GM19035 (cell line): ENCODE measurements at regions not wholly inside any gene's neighbourhood (a gene's known extent, or its start where the extent isn't known, plus 50 kb on each side); places are given as distances from the start of the nearest gene placed in this dataset.
A peak's percentile ranks its signal among the peaks of the same experiment; 100 is the strongest.
"Not testable (repeated sequence)": the region's sequence is repeated elsewhere in the genome, so short reads cannot be mapped to it uniquely, and the experiment has no call there.

Source experiments
- ATAC-seq: cut with Tn5 transposase; IDR thresholded peaks from one replicate; pipeline ENCODE4 v1.9.1; 2021; ENCODE audit not compliant: unreplicated experiment

DNA sequence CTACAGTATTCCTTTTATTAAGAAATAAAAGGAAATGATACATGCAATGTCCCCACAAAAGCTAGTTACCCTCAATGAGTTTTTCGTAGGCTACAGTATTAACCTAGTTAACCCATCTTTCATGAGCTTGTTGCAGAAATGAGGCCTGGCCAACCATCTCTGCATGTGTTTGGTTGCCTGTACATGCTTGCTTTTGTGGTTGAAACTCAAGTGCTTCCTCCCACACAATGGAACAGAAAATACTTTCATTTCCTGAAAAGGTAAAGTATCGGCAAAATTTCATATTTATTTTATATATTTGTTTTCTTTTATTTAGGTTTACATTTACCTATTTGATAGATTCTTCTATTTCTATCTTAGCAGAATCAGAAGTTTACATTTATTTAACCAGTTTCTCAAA is 214.6 kb upstream of the FAM241A start:
- ATAC-seq, result peak; percentile 98

DNA sequence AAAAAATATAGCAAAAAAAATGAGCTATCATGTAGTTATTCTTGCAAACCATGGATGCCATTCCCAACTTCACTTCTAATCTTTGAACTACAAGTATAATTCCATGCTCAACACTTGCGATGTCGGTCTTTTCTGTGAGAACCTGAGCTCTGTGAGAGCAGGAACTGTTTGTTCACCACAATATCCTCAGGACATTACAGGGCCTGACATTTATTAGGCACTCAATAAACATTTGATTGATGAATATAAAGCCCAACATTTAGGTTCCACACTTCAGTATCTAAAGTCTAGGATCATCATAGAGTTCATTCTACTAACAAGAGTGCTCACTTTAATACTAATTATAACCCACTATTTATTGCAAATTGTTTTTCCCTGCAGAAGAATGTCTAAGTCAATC is 211.6 kb upstream of the FAM241A start:
- no peak for ATAC-seq

DNA sequence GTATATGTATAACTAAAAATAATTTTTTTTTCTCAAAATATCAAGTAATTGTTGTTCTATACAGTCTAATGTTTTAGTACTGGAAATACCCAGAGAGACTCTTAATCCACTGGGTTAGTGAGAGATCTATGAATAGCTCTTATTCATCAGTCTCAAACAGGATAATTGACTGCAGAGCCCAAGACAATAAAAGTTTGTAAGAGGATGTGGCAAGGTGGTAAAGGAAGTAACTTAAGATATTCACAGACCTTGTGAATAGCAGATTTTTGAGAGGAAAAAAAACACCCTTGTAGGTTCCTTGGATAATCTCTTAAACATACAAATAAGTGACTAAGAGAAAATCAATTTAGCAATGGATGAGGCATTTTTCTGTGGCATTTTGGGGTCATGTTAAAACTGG is 210.9 kb upstream of the FAM241A start:
- no peak for ATAC-seq

DNA sequence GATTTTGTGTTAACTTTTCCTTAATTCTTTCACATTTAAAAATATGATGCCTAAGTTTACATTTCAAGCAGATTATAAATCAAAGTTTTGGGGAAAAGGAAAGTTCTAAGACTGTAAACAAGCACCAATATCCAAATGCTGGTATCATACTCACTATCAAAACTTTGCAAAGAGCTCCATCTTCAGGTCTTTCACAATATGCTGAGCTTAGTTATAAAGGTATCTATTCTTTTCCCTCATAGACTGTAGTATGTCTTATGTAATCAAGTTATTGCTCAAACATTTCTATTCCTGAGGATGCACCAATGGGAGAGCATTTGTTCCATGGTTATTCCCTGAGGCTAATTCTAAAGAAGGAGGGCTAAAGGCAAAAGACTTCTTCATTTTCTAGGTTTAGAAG is 207.9 kb upstream of the FAM241A start:
- ATAC-seq, result peak; percentile 81

DNA sequence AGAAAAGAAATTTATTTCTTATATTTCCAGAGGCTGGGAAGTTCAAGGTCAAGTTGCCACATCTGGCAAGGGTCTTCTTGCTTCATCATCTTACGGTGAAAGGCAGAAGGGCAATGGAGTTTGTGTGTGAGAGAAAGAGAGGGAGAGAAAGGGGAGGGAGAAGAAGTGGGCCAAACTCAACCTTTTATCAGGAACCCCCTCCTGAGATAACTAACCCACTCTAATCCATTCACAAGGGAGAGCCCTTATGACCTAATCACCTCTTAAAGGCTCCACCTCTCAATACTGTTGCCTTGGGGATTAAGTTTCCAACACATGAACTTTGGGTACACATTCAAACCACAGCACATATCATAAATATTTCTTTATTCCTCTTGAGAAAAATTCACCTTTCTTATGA is 203.3 kb upstream of the FAM241A start:
- ATAC-seq, result no peak

DNA sequence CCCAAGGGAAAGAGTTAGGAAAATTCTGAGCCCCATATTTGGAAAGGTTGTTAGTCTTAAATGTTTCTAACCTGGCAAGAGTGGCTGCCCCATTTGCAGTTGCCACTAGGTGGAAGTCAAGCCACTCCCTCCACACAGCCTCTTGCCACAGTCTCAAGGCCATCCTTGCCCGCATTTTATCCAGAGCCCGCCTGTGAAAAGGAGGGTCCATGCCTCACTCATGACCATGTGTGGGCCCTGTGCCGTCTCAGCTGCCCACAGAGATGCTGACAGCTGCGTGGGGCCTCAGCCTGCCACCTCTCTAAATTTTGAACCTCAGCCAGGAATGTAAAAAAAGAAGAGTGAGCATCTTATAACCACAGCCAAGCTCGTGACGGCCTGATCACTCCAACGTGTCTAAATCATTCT is 201.5 kb upstream of the FAM241A start:
- ATAC-seq, result peak; percentile 84

DNA sequence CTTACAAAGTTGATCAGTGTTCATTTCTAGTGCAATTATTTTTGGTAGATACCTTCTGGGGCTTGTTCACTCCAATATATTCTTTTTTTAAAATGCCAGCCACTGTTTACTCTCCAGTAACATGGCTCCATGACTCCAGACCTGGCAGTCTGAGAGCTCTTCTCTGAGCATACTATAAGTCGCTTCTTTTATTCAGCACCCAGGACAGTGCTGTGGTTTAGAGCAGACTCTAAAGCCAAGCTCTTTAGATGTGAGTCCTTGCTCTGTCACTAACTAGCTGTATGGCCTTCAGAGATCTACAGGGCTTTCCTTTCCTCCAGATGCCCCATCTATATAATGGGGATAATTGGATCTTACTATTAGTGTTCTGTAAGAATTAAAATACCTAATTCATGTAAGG is 200.2 kb upstream of the FAM241A start:
- no peak for ATAC-seq

DNA sequence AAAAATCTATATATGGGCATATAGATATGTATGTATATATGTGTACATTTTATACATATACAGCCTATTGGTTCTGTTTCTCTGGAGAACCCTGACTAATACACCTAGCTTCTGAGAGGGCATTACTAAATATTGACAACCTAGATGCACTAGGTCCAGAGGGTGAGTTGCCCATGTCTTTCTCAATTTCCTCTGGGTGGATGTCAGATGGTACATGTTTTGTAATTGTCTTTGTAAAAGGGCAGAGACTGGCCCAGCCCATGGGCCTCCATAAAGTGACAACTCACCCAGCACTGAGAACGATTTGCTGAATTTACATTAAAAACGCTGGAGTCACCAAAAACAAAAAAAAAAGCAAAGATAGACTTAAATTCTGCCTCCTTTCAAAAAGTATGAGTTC is 198.5 kb upstream of the FAM241A start:
- ATAC-seq, result no peak

DNA sequence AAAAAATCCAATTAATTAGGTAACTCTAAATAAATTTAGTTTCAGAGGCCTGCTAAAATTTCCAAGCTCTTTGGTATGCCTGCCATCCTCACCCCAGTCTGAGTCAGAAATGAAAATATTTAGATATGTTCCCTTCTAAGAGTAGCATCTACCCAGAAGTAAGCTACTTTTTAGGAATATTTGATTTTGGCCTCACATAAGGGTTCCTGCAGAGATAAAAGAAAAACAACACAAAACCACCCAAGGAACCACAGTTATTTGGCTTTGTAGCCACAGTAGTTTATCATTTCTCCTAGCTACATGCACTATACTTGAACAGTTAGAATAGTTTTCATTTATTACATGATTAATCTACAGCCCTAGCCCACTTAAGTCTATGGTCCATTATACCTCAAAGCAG is 192.6 kb upstream of the FAM241A start:
- no peak for ATAC-seq

DNA sequence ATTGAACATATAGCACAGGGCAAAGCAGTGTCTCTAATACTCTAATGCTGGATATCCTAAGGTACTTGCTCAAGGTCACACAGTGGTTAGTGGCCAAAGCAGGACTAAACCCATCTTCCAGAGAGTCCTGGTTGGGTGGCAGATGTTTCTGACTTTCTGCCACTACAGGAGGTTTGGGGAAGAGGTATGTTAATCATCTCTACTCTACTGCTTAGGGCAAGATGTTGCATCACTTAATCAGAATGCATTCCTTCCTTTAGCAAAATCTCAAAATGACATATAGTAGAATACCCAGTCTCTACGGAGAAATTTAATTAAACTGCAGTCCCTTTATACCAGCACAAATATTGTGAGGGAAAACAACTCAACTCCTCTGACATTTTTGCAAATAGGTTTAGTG is 190.7 kb upstream of the FAM241A start:
- no peak for ATAC-seq

DNA sequence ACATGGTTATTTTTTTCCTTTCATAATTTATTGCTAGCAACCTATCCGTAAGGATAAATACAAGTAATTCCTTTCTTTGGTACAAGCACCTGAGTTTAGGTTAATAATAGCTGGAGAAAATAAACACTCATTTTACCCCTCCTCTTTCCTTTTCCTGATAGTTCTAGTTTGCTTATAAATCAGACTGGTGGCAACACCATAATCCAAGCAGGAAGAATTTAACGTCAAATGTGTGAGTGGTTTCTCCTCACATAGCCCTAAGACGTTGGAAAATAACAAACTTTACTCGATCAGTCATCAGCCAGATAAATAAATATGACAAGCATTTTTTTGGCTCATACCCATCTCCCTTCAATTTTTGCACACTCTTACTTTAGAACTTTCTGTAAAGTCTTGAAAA is 190.3 kb upstream of the FAM241A start:
- no peak for ATAC-seq

DNA sequence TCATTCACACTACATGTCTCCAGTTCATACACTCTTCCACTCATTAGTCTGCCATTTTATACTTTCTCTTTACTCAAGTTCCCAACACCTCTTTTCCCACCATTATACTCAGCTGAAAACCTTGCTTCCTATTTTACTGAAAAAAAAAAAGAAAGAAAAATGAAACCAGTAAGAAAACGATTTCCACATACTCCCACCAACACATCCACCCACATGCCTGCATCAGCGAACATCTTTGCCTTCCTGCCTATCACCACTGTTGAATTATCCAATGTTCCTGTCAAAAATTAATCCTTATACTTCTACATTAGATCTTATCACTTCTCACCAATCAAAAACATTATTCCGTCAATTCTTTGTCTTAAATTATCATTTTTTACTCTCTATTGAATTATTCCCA is 188.1 kb upstream of the FAM241A start:
- ATAC-seq, result no peak

DNA sequence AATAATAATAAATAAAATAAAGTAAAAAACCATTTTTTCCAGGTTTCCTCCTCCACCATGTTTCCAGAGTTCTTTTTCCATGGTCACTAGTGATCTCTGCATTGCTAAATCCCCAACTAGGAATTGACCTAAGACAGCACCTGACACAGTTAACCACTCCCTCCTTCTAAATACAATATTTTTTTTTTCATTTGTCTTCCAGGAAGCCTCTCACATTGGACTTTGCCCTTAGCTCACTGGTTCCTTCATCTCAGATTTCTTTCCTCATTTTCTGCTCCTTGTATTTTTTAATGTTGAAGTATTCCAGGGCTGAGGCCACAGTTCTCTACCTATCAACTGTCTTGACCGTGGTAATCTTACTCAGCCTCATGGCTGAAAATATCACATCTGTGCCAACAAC is 187.3 kb upstream of the FAM241A start:
- no peak for ATAC-seq

DNA sequence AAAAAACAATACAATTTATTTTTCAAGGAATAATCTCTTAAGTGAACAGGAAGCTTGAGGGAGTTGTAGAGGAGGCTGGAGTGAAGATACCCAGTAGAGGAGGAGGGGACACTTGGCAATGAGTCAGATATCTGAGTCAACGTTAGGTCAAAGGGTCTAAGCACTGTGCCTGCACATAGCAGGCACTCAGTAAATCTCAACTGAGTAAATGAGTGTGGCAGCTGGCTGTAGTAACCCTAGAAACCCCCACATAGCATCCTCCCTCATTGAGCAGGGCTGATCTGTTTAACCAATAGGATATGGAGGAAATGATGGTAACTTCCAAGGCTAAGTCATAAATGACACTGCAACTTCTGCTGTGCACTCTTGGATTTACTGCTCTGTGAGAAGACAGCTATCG is 186.0 kb upstream of the FAM241A start:
- ATAC-seq, result no peak

DNA sequence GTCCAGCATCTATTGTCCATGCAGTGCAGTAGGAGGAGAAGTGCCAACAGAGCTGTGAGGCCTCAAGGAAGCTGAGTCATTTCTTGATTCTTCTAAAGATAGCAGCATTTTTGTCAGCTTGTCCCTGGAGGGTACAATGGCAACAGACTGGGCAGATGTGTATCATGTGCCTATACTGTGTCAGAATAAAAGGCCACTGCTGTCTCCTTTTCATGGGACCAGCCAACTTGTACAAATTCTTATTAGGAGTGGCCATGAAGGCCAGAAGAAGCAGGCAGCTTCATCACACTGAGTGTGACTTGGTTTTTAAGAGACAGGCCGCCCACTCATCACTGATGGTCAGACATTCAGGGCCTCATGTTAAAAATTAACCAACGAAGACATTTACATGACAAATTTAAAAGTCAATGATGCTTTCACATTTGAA is 185.0 kb upstream of the FAM241A start:
- peak; percentile 91 for ATAC-seq

DNA sequence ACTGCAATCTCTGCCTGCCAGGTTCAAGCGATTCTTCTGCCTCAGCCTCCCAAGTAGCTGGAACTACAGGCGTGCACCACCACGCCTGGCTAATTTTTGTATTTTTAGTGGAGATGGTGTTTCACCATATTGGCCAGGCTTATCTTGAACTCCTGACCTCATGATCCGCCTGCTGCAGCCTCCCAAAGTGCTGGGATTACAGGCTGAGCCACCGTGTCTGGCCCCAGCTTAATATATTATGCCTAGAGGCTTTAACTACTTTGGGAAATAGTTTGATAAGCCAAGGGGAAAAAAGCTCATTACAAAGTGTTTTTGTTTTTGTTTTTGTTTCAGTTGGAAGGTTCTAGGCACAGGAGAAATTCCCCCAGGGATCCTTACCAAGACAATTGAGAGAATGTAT is 184.2 kb upstream of the FAM241A start:
- ATAC-seq, result not testable (repeated sequence)

DNA sequence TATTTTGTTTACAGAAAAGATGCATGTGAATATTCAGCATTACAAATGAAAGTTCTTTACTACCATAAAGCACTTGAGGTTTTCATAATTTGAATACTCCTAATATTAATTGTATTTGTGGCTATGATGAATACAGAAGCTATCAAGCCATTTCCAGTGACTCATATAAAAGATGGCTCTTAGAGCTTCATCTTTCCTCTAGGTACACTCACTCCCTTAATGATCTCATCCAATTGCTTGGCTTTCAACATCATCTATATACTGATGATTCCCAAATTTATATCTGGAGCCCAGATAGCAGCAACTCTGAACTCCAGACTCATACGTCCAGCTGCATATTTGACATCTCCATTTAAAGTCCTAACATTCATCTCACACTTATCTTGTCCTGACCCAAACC is 183.4 kb upstream of the FAM241A start:
- ATAC-seq, result no peak

DNA sequence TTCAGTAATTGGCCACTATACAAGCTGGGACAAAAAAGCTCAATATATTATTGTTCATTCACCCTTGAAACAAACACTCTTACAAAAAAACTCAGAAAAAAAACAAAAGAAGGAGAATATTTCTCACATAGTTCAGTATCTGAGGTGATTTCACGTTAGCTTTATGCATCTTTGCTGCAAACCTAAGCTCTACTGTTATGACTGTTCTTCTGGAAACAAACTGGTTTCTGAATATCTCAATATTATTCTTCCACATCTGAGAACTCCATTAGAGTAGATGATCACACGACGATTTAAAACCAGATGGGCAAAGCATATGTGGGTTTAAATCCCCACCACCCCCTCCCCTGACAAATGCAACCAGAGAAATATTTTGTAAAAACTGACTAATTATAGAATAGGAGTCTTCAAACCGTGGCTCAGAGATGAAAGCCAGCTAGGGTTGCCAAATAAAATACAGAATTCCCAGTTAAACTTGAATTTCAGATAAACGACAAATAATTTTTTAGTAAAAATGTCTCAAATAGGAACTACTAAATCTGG is 182.0 kb upstream of the FAM241A start:
- no peak for ATAC-seq

DNA sequence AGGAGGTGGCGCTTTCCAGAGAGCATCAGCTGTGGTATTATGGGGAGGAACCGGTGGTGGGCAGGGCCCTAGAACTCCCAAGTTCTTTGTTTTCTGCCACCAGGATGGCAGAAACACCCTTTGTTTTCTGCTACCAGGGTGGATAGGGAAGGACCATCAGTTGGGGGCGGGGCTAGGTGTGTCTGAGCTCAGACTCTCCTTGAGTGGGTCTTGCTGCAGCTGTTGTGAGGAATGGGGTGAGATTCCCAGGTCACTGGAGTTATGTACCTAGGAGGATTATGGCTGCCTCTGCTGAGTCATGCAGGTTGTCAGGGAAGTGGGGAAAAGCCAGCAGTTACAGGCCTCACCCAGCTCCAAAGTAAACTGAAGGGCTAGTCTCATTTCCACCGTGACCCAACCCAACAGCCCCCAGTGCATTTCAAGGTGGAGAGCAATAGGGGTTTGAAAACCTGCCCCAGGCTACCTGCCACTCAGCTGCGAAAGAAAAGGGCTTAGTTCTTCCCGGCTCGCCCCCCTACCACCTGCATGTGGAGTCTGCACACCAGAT is 167.8 kb upstream of the FAM241A start:
- no peak for ATAC-seq

DNA sequence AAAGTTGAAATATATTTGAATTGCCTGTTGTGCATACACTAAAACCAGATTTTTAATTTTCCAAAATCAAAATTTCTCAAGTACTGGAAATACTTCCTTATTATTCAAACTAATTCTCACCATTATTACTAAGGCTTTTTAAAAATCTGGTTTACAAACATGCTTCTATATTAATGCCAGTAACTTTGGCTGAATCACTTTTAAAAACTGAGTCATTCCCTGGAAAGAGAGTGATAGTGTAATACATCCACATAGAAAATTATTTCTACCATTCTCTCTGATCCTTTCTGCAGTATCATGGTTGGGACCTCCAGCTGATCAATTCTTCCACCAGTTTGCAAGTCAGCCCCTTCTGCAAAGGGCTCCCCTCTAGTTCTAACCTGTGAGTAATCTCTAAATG is 165.3 kb upstream of the FAM241A start:
- no peak for ATAC-seq

DNA sequence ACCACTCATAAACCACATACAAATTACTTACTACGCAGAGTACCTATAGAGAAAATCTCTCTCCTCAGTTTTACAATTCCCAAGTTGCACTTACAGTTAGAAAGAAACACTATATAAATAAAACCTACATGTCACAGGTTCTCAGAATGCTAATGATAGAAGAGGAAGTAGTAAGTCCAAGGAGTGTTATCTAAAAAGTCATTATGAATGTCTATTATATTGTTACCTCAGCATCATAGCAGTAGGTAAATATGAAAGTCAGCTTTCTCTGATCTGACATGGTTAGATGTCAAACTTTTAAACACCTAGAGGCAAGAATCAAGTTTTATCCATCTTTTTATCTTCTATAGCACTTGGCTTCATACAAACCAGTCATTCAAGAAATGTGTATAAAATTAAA is 163.2 kb upstream of the FAM241A start:
- no peak for ATAC-seq

DNA sequence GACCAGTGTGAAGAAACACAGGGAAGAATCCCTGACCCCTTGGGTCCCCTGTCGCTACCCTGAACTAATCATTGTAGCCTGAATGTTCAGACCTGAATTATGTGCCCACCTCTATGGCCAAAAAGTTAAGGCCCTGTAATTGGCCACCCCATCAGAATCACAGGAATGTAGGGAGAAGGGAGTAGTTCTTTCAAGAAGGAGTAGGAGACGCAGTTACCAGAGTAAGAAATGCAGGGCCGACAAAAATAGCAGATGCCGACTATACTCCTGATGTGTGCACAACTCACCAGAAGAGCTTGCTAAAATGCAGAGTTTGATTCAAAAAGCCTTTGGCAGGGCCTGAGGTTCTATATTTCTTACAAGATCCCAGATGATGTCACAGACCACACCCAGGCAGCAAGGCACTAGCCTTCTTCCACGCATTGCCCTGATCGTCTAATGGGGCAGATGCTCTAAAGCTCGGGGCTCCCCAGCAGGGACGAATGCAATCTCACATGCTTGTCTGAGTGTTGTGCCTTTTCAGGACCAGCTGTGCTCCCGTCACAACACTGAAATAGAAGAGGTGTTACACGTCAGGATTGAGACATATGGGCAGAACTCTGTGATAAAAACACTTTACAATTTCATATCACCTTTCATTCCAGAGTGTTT is 161.0 kb upstream of the FAM241A start:
- no peak for ATAC-seq

DNA sequence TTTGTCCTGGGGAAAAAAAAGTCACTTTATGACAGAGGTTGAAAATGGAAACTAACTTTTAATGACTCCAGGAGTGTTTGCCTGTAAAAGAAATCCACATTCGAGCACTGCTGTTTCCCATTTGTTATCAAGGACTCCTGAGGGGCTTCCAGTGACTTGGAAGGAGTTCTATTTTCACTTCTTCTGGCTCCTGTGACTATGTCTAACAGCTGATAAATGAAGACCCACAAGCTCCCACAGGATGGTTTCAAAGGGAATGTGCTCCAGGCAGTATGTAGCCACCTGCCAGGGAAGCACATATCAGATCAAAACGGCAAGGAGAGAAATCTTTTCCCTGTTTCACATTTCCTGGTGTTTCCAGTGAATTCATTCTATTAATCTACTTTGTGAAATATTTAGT is 159.8 kb upstream of the FAM241A start:
- no peak for ATAC-seq
